ENCODE measurements at regions not wholly inside any gene's neighbourhood (a gene's known extent, or its start where the extent isn't known, plus 50 kb on each side); places are given as distances from the start of the nearest gene placed in this dataset.

- Mint-ChIP-seq H3K9me3 (ENCODE audit: unreplicated experiment) (no peaks in the 10 kb centered on the region), H3K27ac (ENCODE audit: unreplicated experiment) (no peak overlapping the region), H3K27me3 (ENCODE audit: insufficient read depth, unreplicated experiment) (no peaks in the 10 kb centered on the region), H3K4me3 (ENCODE audit: unreplicated experiment) (no peak overlapping the region), H3K36me3 (ENCODE audit: insufficient read depth, unreplicated experiment) (peaks cover 4% of the 10 kb centered on the region), H3K4me1 (ENCODE audit: low read depth, unreplicated experiment) (peaks cover 9% of the 10 kb centered on the region)
- ChIA-PET CTCF (interaction anchor here (0.6 kb wide), 1 partner anchor 23 kb away, joined by 3 read pairs; no protein-coding TSS in a partner anchor), POLR2A (no interaction called here)
- no peak for TF ChIP-seq CTCF (IDR thresholded peaks at IDR 0.05; ENCODE audit: insufficient read depth in 1 of 2, low read depth in 1 of 2, low read length in 1 of 2, severe bottlenecking in 1 of 2, unreplicated experiment in 1 of 2)
- BruUV-seq (replicated peaks) = no TSS peak
- Histone ChIP-seq H3K9me3 (no peaks in the 10 kb centered on the region), H3K4me1 (no peaks in the 10 kb centered on the region), H3K27me3 (replicated peaks; ENCODE audit: control insufficient read depth, insufficient read depth, low read length) (no peaks in the 10 kb centered on the region), H3K36me3 (ENCODE audit: control insufficient read depth, insufficient read depth, low read length) (no peaks in the 10 kb centered on the region), H3K4me3 (ENCODE audit: low read depth, low read length) (no peak overlapping the region)
- no peak for DNase-seq
- intact Hi-C loops (cut with micrococcal nuclease; ENCODE audit: unreplicated experiment) = no loop called here
Measured at GRCh38 chr6:144637541-144637940, 352.4 kb downstream of the UTRN start.

- POLR2A ChIA-PET = no interaction called here
Measured at GRCh38 chr6:144639654-144640053, 354.5 kb downstream of the UTRN start.

GRCh38 chr6:144641286-144641685 lies 356.2 kb downstream of the UTRN start:
- CTCF ChIA-PET = no interaction called here

More at GRCh38 chr6:144639654-144640053, 354.5 kb downstream of the UTRN start:
- Histone ChIP-seq H3K9me3 (no peaks in the 10 kb centered on the region), H3K27me3 (replicated peaks; ENCODE audit: control insufficient read depth, insufficient read depth, low read length) (no peaks in the 10 kb centered on the region), H3K4me1 (no peaks in the 10 kb centered on the region), H3K36me3 (ENCODE audit: control insufficient read depth, insufficient read depth, low read length) (no peaks in the 10 kb centered on the region), H3K4me3 (ENCODE audit: low read depth, low read length) (no peak overlapping the region)
- peaks cover 4% of the 10 kb centered on the region for H3K36me3 Mint-ChIP-seq (ENCODE audit: insufficient read depth, unreplicated experiment)
- no peak for TF ChIP-seq CTCF (IDR thresholded peaks at IDR 0.05; ENCODE audit: insufficient read depth in 1 of 2, low read depth in 1 of 2, low read length in 1 of 2, severe bottlenecking in 1 of 2, unreplicated experiment in 1 of 2)
- H3K4me1 Mint-ChIP-seq (ENCODE audit: low read depth, unreplicated experiment) = peaks cover 9% of the 10 kb centered on the region
- no peak overlapping the region for H3K27ac Mint-ChIP-seq (ENCODE audit: unreplicated experiment)
- no peaks in the 10 kb centered on the region for H3K9me3 Mint-ChIP-seq (ENCODE audit: unreplicated experiment)
- H3K27me3 Mint-ChIP-seq (ENCODE audit: insufficient read depth, unreplicated experiment) = no peaks in the 10 kb centered on the region
- CTCF ChIA-PET = no interaction called here
- intact Hi-C loops (cut with micrococcal nuclease; ENCODE audit: unreplicated experiment) = no loop called here
- no peak for DNase-seq
- H3K4me3 Mint-ChIP-seq (ENCODE audit: unreplicated experiment) = no peak overlapping the region
- BruUV-seq (replicated peaks) = no TSS peak

More at GRCh38 chr6:144641286-144641685, 356.2 kb downstream of the UTRN start:
- Mint-ChIP-seq H3K9me3 (ENCODE audit: unreplicated experiment) (no peaks in the 10 kb centered on the region), H3K4me1 (ENCODE audit: low read depth, unreplicated experiment) (peaks cover 9% of the 10 kb centered on the region), H3K4me3 (ENCODE audit: unreplicated experiment) (no peak overlapping the region), H3K36me3 (ENCODE audit: insufficient read depth, unreplicated experiment) (peaks cover 6% of the 10 kb centered on the region), H3K27ac (ENCODE audit: unreplicated experiment) (no peak overlapping the region), H3K27me3 (ENCODE audit: insufficient read depth, unreplicated experiment) (no peaks in the 10 kb centered on the region)
- intact Hi-C loops (cut with micrococcal nuclease; ENCODE audit: unreplicated experiment) = no loop called here
- POLR2A ChIA-PET = no interaction called here
- no peaks in the 10 kb centered on the region; the same call in 1 of the 2 replicates for H3K4me1 ChIP-seq
- BruUV-seq (replicated peaks) = no TSS peak
- H3K36me3 ChIP-seq (ENCODE audit: control insufficient read depth, insufficient read depth, low read length) = no peaks in the 10 kb centered on the region
- no peaks in the 10 kb centered on the region for H3K9me3 ChIP-seq
- H3K27me3 ChIP-seq (replicated peaks; ENCODE audit: control insufficient read depth, insufficient read depth, low read length) = no peaks in the 10 kb centered on the region
- H3K4me3 ChIP-seq (ENCODE audit: low read depth, low read length) = no peak overlapping the region
- TF ChIP-seq CTCF (IDR thresholded peaks at IDR 0.05; ENCODE audit: insufficient read depth in 1 of 2, low read depth in 1 of 2, low read length in 1 of 2, severe bottlenecking in 1 of 2, unreplicated experiment in 1 of 2) = no peak
- DNase-seq = no peak
